ENCODE measurements at regions not wholly inside any gene's neighbourhood (a gene's known extent, or its start where the extent isn't known, plus 50 kb on each side); places are given as distances from the start of the nearest gene placed in this dataset.

GRCh38 chr18:11467611-11468010 lies 141.8 kb upstream of the SLC35G4 start:
- TF ChIP-seq CTCF (IDR thresholded peaks at IDR 0.05): no peak
- TF ChIP-seq POLR2A (IDR thresholded peaks at IDR 0.05): no peak

Data from Peyer's patch (tissue), 4 donors.